Endothelial cell of umbilical vein (primary cell): ENCODE measurements at regions not wholly inside any gene's neighbourhood (a gene's known extent, or its start where the extent isn't known, plus 50 kb on each side); places are given as distances from the start of the nearest gene placed in this dataset.

Experiments
- BruUV-seq: library from RNA; stranded (reverse); fragments of 400-500 nt; replicated peaks from 2 replicates; lab custom pipeline; 2021; lab: Mats Ljungman, UMichigan
- CTCF ChIA-PET: fragments of 300-600, 350-600 bp; sonication (Branson Sonifier 250); formaldehyde crosslinking; loops from one replicate; lab custom pipeline; 2021; ENCODE audit warnings: antibody characterized with exemption, inconsistent platforms; lab: Charles Lee
- POLR2A ChIA-PET: fragments of 300-600, 350-600 bp; sonication (Branson Sonifier 250); formaldehyde crosslinking; loops from one replicate; lab custom pipeline; 2021; ENCODE audit warnings: antibody characterized with exemption, inconsistent platforms; lab: Charles Lee
- DNase-seq: peaks from one replicate; pipeline ENCODE4 v3.0.0-alpha.2; 2011; ENCODE audit warnings: low read depth, low spot score
- FAIRE-seq: peaks from 2 replicates; lab custom pipeline; 2011; peaks lifted over from hg19 to GRCh38; lab: Jason Lieb, UNC
- H2AFZ ChIP-seq: 2 replicates; pipeline ENCODE4 v1.6.0; 2012; ENCODE audit warnings: low read depth, low read length, control low read depth, inconsistent platforms
- H3K27ac ChIP-seq: 2 replicates; pipeline ENCODE4 v1.5.1; 2011; ENCODE audit warnings: low read depth, mild to moderate bottlenecking, control low read depth, low read length, moderate library complexity; ENCODE audit not compliant: insufficient read depth
- H3K27me3 ChIP-seq, 2 experiments: 2 replicates each; pipeline versions ENCODE4 v1.6.0 to v1.6.1; 2011; ENCODE audit warnings: low read length in 2 of 2, mixed read lengths in 1 of 2; ENCODE audit not compliant: control insufficient read depth in 2 of 2, insufficient read depth in 2 of 2
- H3K36me3 ChIP-seq, 2 experiments: 2 replicates in 1 of 2; 3 replicates in 1 of 2; pipeline ENCODE4 v1.5.1; 2011; ENCODE audit warnings: low read length in 2 of 2, mild to moderate bottlenecking in 1 of 2, moderate library complexity in 1 of 2; ENCODE audit not compliant: control insufficient read depth in 2 of 2, insufficient read depth in 2 of 2; ENCODE audit errors: extremely low read depth in 1 of 2
- H3K4me1 ChIP-seq: 3 replicates; pipeline ENCODE4 v1.5.1; 2011; ENCODE audit warnings: mild to moderate bottlenecking, low read length; ENCODE audit not compliant: control insufficient read depth, insufficient read depth; ENCODE audit errors: extremely low read depth
- H3K4me2 ChIP-seq: 2 replicates; pipeline ENCODE4 v1.6.1; 2011; ENCODE audit warnings: low read length, control low read depth, mixed read lengths; ENCODE audit not compliant: insufficient read depth
- H3K4me3 ChIP-seq, 3 experiments: fragments of 200-600 bp in 1 of 3; sonication (generic), shearing (Covaris generic) in 1 of 3; replicated peaks in 1 of 3; 2 replicates each; pipeline ENCODE4 v1.5.1; 2011 to 2016; ENCODE audit warnings: control low read depth in 3 of 3, low read length in 3 of 3, mild to moderate bottlenecking in 2 of 3, inconsistent platforms in 1 of 3, low read depth in 1 of 3, moderate library complexity in 1 of 3; ENCODE audit not compliant: insufficient read depth in 1 of 3
- H3K79me2 ChIP-seq: 2 replicates; pipeline ENCODE4 v1.6.0; 2012; ENCODE audit warnings: low read length, inconsistent platforms; ENCODE audit not compliant: control insufficient read depth, insufficient read depth
- H3K9ac ChIP-seq: replicated peaks from 2 replicates; pipeline ENCODE3; 2011; ENCODE audit warnings: low read length, control low read depth; ENCODE audit not compliant: insufficient read depth; ENCODE audit errors: extremely low read depth
- H3K9me1 ChIP-seq: replicated peaks from 3 replicates; pipeline ENCODE4 v1.6.0; 2011; ENCODE audit warnings: mild to moderate bottlenecking, low read length; ENCODE audit not compliant: control insufficient read depth, insufficient read depth; ENCODE audit errors: extremely low read depth
- H3K9me3 ChIP-seq: replicated peaks from 2 replicates; pipeline ENCODE4 v1.5.1; 2012; ENCODE audit warnings: low read length, inconsistent platforms; ENCODE audit not compliant: control insufficient read depth, insufficient read depth
- H4K20me1 ChIP-seq: replicated peaks from 2 replicates; pipeline ENCODE3; 2011; ENCODE audit warnings: mild to moderate bottlenecking, low read length; ENCODE audit not compliant: control insufficient read depth, insufficient read depth; ENCODE audit errors: extremely low read depth
- EZH2 ChIP-seq: IDR thresholded peaks from 2 replicates; pipeline ENCODE4 v1.6.1; 2012; ENCODE audit warnings: borderline replicate concordance, low read depth, mild to moderate bottlenecking, moderate library complexity, low read length, inconsistent platforms; ENCODE audit not compliant: severe bottlenecking
- FOS ChIP-seq: IDR thresholded peaks from 2 replicates; pipeline ENCODE4 v1.6.1; 2011; ENCODE audit warnings: mild to moderate bottlenecking, low read length, moderate library complexity, borderline replicate concordance; ENCODE audit not compliant: insufficient read depth
- GATA2 ChIP-seq: IDR thresholded peaks from 2 replicates; pipeline ENCODE4 v1.7.0; 2011; ENCODE audit warnings: low read depth, mild to moderate bottlenecking, moderate library complexity, mixed read lengths, low read length; ENCODE audit not compliant: insufficient read length, insufficient read depth
- JUN ChIP-seq: IDR thresholded peaks from 2 replicates; pipeline ENCODE4 v1.6.1; 2011; ENCODE audit warnings: borderline replicate concordance, low read depth; ENCODE audit not compliant: insufficient read length, insufficient read depth
- POLR2AphosphoS5 ChIP-seq: IDR thresholded peaks from 2 replicates; pipeline ENCODE4 v1.6.1; 2012; ENCODE audit warnings: low read depth, mild to moderate bottlenecking, control low read depth, low read length, moderate library complexity; ENCODE audit not compliant: insufficient read depth
- dilution Hi-C: fragments of 300-500 bp; cut with MboI; formaldehyde crosslinking; loops from one replicate; pipeline ENCODE4 v1.15.0; 2019; ENCODE audit warnings: low sequenced_read_pairs; ENCODE audit not compliant: extremely low pct_ligation_motif_present
- intact Hi-C: fragments of 100-400 bp; cut with micrococcal nuclease; formaldehyde crosslinking; loops from one replicate; pipeline ENCODE4 v1.10.0; 2022
- TF ChIP-seq, protein P1 (sequence below), 2 donors: IDR thresholded peaks; 1 replicate in 1 of 2; 2 replicates in 1 of 2; pipeline ENCODE4 v1.5.1; 2011; ENCODE audit warnings: low read length in 2 of 2, mild to moderate bottlenecking in 2 of 2, moderate library complexity in 2 of 2, control low read depth in 1 of 2, inconsistent platforms in 1 of 2, low read depth in 1 of 2; ENCODE audit not compliant: insufficient read depth in 1 of 2; ENCODE audit errors: extremely low read depth in 1 of 2
- TF ChIP-seq, protein P2 (sequence below): IDR thresholded peaks from 2 replicates; pipeline ENCODE4 v1.6.1; 2011; ENCODE audit not compliant: insufficient read depth, insufficient read length

DNA sequence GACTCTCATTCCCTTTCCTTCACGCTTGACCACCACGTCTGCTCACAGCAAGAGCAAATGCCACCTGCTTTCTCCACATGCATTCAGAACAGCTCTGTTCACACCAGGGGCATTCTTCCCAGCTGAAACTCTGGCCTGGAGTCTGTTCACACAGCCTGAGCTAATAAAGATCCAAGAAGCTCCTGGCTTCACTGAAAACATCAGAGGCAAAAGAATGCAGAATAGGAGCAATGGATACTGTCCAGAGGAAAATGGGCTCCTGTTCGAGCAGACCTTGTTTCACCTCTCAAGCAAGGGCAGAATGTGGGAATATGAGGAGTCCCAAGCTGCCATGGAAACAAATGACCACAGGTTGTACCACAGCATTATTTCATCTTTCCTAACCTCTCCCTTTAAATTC lies 402.7 kb upstream of the TNC start:
- no peak overlapping the region for H3K9ac ChIP-seq
- H3K4me1 ChIP-seq = no peaks in the 10 kb centered on the region
- no peaks in the 10 kb centered on the region for H3K27me3 ChIP-seq
- DNase-seq (no peak), FAIRE-seq (no peak)
- ChIA-PET POLR2A (no interaction called here), CTCF (no interaction called here)
- no peak overlapping the region for H3K27ac ChIP-seq
- no peaks in the 10 kb centered on the region for H3K79me2 ChIP-seq
- TF ChIP-seq JUN (no peak), GATA2 (no peak), POLR2AphosphoS5 (no peak), FOS (no peak)
- TF ChIP-seq, protein P1, sequence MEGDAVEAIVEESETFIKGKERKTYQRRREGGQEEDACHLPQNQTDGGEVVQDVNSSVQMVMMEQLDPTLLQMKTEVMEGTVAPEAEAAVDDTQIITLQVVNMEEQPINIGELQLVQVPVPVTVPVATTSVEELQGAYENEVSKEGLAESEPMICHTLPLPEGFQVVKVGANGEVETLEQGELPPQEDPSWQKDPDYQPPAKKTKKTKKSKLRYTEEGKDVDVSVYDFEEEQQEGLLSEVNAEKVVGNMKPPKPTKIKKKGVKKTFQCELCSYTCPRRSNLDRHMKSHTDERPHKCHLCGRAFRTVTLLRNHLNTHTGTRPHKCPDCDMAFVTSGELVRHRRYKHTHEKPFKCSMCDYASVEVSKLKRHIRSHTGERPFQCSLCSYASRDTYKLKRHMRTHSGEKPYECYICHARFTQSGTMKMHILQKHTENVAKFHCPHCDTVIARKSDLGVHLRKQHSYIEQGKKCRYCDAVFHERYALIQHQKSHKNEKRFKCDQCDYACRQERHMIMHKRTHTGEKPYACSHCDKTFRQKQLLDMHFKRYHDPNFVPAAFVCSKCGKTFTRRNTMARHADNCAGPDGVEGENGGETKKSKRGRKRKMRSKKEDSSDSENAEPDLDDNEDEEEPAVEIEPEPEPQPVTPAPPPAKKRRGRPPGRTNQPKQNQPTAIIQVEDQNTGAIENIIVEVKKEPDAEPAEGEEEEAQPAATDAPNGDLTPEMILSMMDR (IDR thresholded peaks at IDR 0.05; ENCODE audit: extremely low read depth in 1 of 2, insufficient read depth in 1 of 2, low read depth in 1 of 2, low read length in 2 of 2) = no peak
- no peak overlapping the region for H3K4me2 ChIP-seq
- H3K36me3 ChIP-seq = no peaks in the 10 kb centered on the region
- H4K20me1 ChIP-seq = no peaks in the 10 kb centered on the region
- no peaks in the 10 kb centered on the region for H3K9me3 ChIP-seq
- intact Hi-C loops (loop anchor here (5.0 to 10.0 kb wide), 2 partner anchors 506 to 1113 kb away; no protein-coding TSS in a partner anchor), dilution Hi-C loops (no loop called here)
- BruUV-seq = no TSS peak
- no peaks in the 10 kb centered on the region for H3K9me1 ChIP-seq
- no peak overlapping the region for H2AFZ ChIP-seq
- H3K4me3 ChIP-seq = no peak overlapping the region

DNA sequence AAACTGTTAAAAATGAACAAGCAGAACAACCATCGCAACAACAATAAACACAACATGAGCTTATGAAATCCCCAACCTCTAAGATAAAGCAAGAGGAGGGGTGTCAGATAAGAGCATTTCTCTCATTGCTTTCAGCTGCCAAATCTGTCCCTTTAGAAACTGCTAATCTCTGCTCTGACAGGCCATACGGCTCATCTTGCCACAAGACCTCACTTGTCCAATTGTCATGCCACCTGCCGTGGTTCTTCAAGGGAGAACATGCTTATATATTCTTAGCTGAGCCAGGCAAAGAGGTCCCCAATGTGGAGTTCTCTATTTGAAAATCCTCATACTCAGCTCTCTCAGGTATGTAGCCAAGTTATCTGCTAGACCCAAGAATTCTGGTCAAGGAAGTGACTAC lies 405.0 kb upstream of the TNC start:
- H3K4me1 ChIP-seq = no peaks in the 10 kb centered on the region
- dilution Hi-C loops = no loop called here
- no peak overlapping the region for H3K4me2 ChIP-seq
- H3K9me1 ChIP-seq = no peaks in the 10 kb centered on the region
- no peaks in the 10 kb centered on the region for H3K27me3 ChIP-seq
- TF ChIP-seq, protein P1 (IDR thresholded peaks at IDR 0.05; ENCODE audit: extremely low read depth in 1 of 2, insufficient read depth in 1 of 2, low read depth in 1 of 2, low read length in 2 of 2) = no peak
- TF ChIP-seq EZH2 = no peak
- TF ChIP-seq, protein P2, sequence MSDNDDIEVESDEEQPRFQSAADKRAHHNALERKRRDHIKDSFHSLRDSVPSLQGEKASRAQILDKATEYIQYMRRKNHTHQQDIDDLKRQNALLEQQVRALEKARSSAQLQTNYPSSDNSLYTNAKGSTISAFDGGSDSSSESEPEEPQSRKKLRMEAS = no peak
- TF ChIP-seq JUN = no peak
- intact Hi-C loops = loop anchor here (1.0 to 10.0 kb wide), 3 partner anchors 508 to 1116 kb away; no protein-coding TSS in a partner anchor
- POLR2A ChIA-PET = no interaction called here
- no peak overlapping the region for H3K27ac ChIP-seq
- no peaks in the 10 kb centered on the region for H3K36me3 ChIP-seq
- no peaks in the 10 kb centered on the region for H3K9me3 ChIP-seq
- H3K4me3 ChIP-seq = no peak overlapping the region
- no TSS peak for BruUV-seq
- H4K20me1 ChIP-seq = no peaks in the 10 kb centered on the region
- no peak for FAIRE-seq
- no peak for DNase-seq
- H2AFZ ChIP-seq = no peak overlapping the region
- H3K9ac ChIP-seq = no peak overlapping the region
- H3K79me2 ChIP-seq = no peaks in the 10 kb centered on the region
- CTCF ChIA-PET = no interaction called here
